ENCODE measurements at regions not wholly inside any gene's neighbourhood (a gene's known extent, or its start where the extent isn't known, plus 50 kb on each side); places are given as distances from the start of the nearest gene placed in this dataset.
"Not testable (repeated sequence)": the region's sequence is repeated elsewhere in the genome, so short reads cannot be mapped to it uniquely, and the experiment has no call there.

- WGBS, 2 donors, result 60 to 71% methylated on average over 4 of the region's 4 CpGs
- intact Hi-C loops (cut with DNase I), result no loop called here
- no peak for TF ChIP-seq CTCF (IDR thresholded peaks at IDR 0.05)
- TF ChIP-seq POLR2A (IDR thresholded peaks at IDR 0.05), result no peak
Measured at GRCh38 chr12:23253191-23253590, 628.2 kb downstream of the ETNK1 start.

GRCh38 chr12:23253910-23254309 is 628.9 kb downstream of the ETNK1 start:
- ATAC-seq; intact Hi-C loops (cut with DNase I); H3K4me1 ChIP-seq; H3K27ac ChIP-seq; H3K36me3 ChIP-seq (replicated peaks in 1 of 2; ENCODE audit: insufficient read depth in 1 of 2, low read depth in 2 of 2); H3K27me3 ChIP-seq; DNase-seq; H3K9me3 ChIP-seq; H3K4me3 ChIP-seq: not testable (repeated sequence)
- WGBS, 2 donors, result 72 to 80% methylated on average over 6 of the region's 6 CpGs

More at GRCh38 chr12:23253191-23253590, 628.2 kb downstream of the ETNK1 start:
- no peak for ATAC-seq
- Histone ChIP-seq H3K27me3 (no peaks in the 10 kb centered on the region), H3K36me3 (replicated peaks in 1 of 2; ENCODE audit: insufficient read depth in 1 of 2, low read depth in 2 of 2) (no peaks in the 10 kb centered on the region), H3K4me1 (no peaks in the 10 kb centered on the region), H3K4me3 (no peak overlapping the region), H3K9me3 (no peaks in the 10 kb centered on the region), H3K27ac (no peak overlapping the region)
- DNase-seq, result no peak

GRCh38 chr12:23259558-23259957 is 634.6 kb downstream of the ETNK1 start:
- H3K4me1 ChIP-seq, result no peaks in the 10 kb centered on the region
- DNase-seq (no peak), ATAC-seq (no peak)
- TF ChIP-seq CTCF (IDR thresholded peaks at IDR 0.05) (no peak), POLR2A (IDR thresholded peaks at IDR 0.05) (no peak)
- H3K9me3 ChIP-seq, result no peaks in the 10 kb centered on the region
- no peaks in the 10 kb centered on the region for H3K27me3 ChIP-seq
- no peak overlapping the region for H3K27ac ChIP-seq
- no peak overlapping the region for H3K4me3 ChIP-seq
- intact Hi-C loops (cut with DNase I), result no loop called here
- 50 to 57% methylated on average over 1 of the region's 1 CpG for WGBS, 2 donors
- H3K36me3 ChIP-seq (replicated peaks in 1 of 2; ENCODE audit: insufficient read depth in 1 of 2, low read depth in 2 of 2), result no peaks in the 10 kb centered on the region

GRCh38 chr12:23262670-23263069 is 637.7 kb downstream of the ETNK1 start:
- TF ChIP-seq CTCF (IDR thresholded peaks at IDR 0.05) (no peak), POLR2A (IDR thresholded peaks at IDR 0.05) (no peak)
- 55 to 65% methylated on average over 4 of the region's 4 CpGs for WGBS, 2 donors
- H3K9me3 ChIP-seq, result no peaks in the 10 kb centered on the region
- intact Hi-C loops (cut with DNase I), result no loop called here
- H3K27me3 ChIP-seq, result no peaks in the 10 kb centered on the region
- no peak overlapping the region for H3K4me3 ChIP-seq
- ATAC-seq, result no peak
- no peaks in the 10 kb centered on the region for H3K4me1 ChIP-seq
- no peaks in the 10 kb centered on the region for H3K36me3 ChIP-seq (replicated peaks in 1 of 2; ENCODE audit: insufficient read depth in 1 of 2, low read depth in 2 of 2)
- no peak for DNase-seq
- no peak overlapping the region for H3K27ac ChIP-seq

- ATAC-seq (no peak), DNase-seq (no peak)
- no peak overlapping the region for H3K4me3 ChIP-seq
- no peaks in the 10 kb centered on the region for H3K36me3 ChIP-seq (replicated peaks in 1 of 2; ENCODE audit: insufficient read depth in 1 of 2, low read depth in 2 of 2)
- H3K9me3 ChIP-seq, result no peaks in the 10 kb centered on the region
- no peaks in the 10 kb centered on the region for H3K4me1 ChIP-seq
- intact Hi-C loops (cut with DNase I), result no loop called here
- 37 to 58% methylated on average over 1 of the region's 1 CpG for WGBS, 2 donors
- TF ChIP-seq POLR2A (IDR thresholded peaks at IDR 0.05), result no peak
- no peak for TF ChIP-seq CTCF (IDR thresholded peaks at IDR 0.05)
- H3K27ac ChIP-seq, result no peak overlapping the region
- no peaks in the 10 kb centered on the region for H3K27me3 ChIP-seq
Measured at GRCh38 chr12:23277831-23278230, 652.9 kb downstream of the ETNK1 start.
